ENCODE measurements at regions not wholly inside any gene's neighbourhood (a gene's known extent, or its start where the extent isn't known, plus 50 kb on each side); places are given as distances from the start of the nearest gene placed in this dataset.

DNA sequence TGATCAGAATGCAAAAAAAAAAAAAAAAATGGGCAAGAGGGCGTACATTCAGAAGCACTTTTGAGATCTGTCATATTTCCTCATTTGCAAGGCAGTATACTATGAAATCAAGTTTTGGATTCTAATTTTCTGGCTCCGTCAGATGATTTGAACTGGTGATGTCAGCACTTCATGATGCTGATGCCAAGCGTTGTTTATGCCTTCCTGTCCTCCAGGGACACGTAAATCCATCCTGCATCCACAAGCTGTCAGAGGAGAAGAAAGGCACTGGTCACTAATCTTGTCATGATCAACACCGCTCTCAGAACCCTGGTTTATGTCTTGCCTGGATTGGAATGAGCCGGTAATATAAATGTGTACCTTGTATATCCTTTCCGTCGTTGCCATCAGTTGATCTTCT is 152.1 kb upstream of the EPHA3 start:
- no peak for DNase-seq (ENCODE audit: insufficient read length, low spot score)
- TF ChIP-seq, protein P1, sequence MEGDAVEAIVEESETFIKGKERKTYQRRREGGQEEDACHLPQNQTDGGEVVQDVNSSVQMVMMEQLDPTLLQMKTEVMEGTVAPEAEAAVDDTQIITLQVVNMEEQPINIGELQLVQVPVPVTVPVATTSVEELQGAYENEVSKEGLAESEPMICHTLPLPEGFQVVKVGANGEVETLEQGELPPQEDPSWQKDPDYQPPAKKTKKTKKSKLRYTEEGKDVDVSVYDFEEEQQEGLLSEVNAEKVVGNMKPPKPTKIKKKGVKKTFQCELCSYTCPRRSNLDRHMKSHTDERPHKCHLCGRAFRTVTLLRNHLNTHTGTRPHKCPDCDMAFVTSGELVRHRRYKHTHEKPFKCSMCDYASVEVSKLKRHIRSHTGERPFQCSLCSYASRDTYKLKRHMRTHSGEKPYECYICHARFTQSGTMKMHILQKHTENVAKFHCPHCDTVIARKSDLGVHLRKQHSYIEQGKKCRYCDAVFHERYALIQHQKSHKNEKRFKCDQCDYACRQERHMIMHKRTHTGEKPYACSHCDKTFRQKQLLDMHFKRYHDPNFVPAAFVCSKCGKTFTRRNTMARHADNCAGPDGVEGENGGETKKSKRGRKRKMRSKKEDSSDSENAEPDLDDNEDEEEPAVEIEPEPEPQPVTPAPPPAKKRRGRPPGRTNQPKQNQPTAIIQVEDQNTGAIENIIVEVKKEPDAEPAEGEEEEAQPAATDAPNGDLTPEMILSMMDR (IDR thresholded peaks at IDR 0.05; ENCODE audit: insufficient read depth, missing control alignments), result no peak
- no peak for FAIRE-seq

DNA sequence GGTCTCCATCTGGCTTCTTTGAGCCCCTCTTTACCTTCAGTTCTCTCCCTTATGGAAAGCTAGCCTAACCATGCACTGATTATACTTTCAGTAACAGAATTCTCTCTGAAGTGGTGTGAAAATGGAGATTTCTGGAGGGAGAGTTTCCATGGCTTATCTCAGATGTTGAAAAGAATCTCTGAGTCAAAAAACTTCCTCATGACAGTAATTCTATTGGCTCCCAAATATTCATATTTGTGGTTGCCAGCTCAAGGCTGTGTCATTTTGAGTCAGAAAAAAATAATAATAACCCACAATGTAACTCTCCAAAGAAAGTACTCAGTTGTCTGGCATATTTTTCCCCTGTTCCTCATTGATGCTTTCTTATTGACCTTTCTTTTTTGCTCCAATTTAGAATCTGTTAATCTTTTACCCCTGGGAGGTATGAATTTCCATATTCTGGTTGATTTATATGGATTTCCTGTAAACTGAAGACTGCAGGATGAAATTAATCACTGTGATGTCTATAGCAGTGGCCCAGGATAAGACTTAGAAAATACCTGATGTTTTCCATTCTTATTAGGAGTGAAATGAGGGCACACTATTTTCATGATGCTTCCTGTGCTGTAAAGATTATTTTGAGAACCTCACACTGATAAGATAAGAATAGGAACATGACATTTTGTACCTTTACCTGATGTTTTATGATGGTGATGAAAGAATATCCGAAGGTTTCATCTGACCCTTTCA is 149.5 kb upstream of the EPHA3 start:
- FAIRE-seq (no peak), DNase-seq (ENCODE audit: insufficient read length, low spot score) (no peak)

DNA sequence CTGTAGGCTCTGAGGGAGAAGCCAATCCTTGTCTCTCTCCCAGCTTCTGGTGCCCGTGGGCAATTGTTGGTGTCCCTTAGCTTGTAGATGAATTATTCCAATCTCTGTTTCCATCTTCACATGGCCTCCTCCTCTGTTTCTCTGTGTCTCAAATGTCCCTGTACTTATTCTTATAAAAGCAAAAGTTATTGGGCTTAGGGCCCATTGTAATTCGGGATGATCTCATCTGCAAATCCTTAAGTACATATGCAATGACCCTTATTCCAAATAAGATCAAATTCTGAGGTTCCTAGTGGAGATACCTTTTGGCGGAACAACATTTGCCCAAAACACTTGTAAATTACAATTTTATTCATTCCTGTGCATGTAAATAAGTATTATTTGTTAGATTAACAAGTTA is 147.4 kb upstream of the EPHA3 start:
- FAIRE-seq (no peak), DNase-seq (ENCODE audit: insufficient read length, low spot score) (no peak)
- TF ChIP-seq, protein P1 (IDR thresholded peaks at IDR 0.05; ENCODE audit: insufficient read depth, missing control alignments), result no peak

More for the DNA sequence above, 149.5 kb upstream of the EPHA3 start:
- TF ChIP-seq, protein P1 (IDR thresholded peaks at IDR 0.05; ENCODE audit: insufficient read depth, missing control alignments), result no peak

DNA sequence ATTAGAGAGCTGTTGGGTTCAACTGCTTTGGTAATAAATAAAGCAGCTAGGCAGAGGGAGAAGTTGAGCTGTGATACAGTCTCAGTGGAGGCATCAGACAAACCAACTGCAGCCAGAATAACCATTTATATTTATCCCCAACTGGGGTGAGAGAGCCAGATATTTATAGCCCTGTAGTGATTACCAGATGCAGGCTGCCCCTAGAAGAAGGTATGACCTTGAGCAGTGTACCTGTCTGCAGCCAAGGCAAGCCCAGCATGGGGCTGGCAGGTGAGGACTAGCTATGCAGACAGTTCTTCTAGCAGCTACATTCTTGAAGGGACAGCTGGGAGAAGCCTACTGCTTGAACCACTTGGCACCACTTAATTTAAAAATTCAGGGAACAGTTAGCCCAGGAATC is 144.4 kb upstream of the EPHA3 start:
- DNase-seq (ENCODE audit: insufficient read length, low spot score) (no peak), FAIRE-seq (no peak)
- TF ChIP-seq, protein P1 (IDR thresholded peaks at IDR 0.05; ENCODE audit: insufficient read depth, missing control alignments), result no peak

DNA sequence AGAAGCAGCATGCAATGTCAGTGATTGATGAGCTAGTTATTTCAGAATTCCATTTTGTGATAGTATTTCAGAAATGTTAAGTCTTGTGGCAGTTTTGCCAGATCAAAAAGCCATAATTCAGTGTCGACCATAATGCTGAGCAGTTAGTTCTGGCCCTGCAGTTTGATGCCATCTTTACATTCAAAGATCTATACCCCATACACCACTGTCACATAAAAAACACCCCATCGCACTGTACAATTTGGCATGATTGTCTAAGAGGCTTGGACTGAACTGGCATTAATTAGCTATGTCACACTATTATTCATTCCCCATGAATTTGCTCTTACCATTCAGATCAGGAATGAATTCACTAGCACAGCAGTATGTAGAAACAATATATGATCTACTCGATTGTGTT is 127.7 kb upstream of the EPHA3 start:
- FAIRE-seq, result no peak
- DNase-seq (ENCODE audit: insufficient read length, low spot score), result no peak
- TF ChIP-seq, protein P1 (IDR thresholded peaks at IDR 0.05; ENCODE audit: insufficient read depth, missing control alignments), result no peak

DNA sequence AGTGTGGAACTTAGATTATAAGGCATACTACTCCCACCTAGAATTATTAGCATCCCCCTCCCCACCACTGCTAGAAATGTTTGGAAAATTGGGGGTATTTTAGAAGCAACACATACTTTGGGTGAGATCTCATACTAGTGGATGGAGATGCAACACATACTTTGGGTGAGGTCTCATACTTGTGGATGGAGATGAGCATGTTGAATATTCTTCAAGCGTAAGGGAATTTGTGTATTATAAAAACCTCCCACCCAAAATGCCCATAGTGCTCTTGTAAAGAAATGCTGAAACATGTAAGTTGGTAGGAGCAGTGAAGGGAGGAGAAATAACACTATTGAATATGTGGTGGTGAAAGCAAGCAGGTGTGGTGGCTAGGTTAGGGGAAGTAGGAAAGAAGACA is 124.0 kb upstream of the EPHA3 start:
- DNase-seq (ENCODE audit: insufficient read length, low spot score) (no peak), FAIRE-seq (no peak)
- TF ChIP-seq, protein P1 (IDR thresholded peaks at IDR 0.05; ENCODE audit: insufficient read depth, missing control alignments), result no peak

DNA sequence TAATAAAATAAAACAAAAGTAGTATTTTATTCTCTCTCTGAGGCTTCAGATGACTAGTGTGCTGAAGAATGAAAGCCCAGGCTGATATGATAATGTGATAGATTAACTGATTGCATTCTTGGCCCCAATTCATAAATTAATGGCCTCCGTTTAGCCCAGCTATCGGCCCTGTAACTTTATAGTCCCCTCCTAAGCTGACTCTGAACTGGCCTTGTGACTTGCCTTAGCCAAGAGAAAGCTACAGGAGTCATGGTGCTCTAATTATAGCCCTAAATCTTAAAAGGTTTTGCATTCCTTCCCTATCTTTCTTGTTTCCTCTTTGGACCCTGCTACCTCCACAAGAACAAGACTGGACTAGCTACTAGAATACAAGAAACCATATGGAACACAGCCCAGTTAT is 123.2 kb upstream of the EPHA3 start:
- DNase-seq (ENCODE audit: insufficient read length, low spot score) (no peak), FAIRE-seq (no peak)
- TF ChIP-seq, protein P1 (IDR thresholded peaks at IDR 0.05; ENCODE audit: insufficient read depth, missing control alignments), result no peak

All from D721Med (cell line).